Ishikawa (cell line): ENCODE measurements at regions not wholly inside any gene's neighbourhood (a gene's known extent, or its start where the extent isn't known, plus 50 kb on each side); places are given as distances from the start of the nearest gene placed in this dataset.

Experiments
- CEBPB ChIP-seq: IDR thresholded peaks from 2 replicates; pipeline ENCODE4 v1.6.1; 2012
- CREB1 ChIP-seq: IDR thresholded peaks from 2 replicates; pipeline ENCODE4 v1.6.1; 2012; ENCODE audit warnings: low read depth
- EGR1 ChIP-seq: IDR thresholded peaks from 2 replicates; pipeline ENCODE4 v1.6.1; 2012
- EP300 ChIP-seq: IDR thresholded peaks from 2 replicates; pipeline ENCODE4 v1.6.1; 2012; ENCODE audit warnings: borderline replicate concordance
- MAX ChIP-seq: IDR thresholded peaks from 2 replicates; pipeline ENCODE4 v1.6.1; 2012
- NFIC ChIP-seq: IDR thresholded peaks from 2 replicates; pipeline ENCODE4 v1.6.1; 2012
- TEAD4 ChIP-seq: IDR thresholded peaks from 2 replicates; pipeline ENCODE4 v1.6.1; 2012
- ZBTB7A ChIP-seq: IDR thresholded peaks from 2 replicates; pipeline ENCODE4 v1.6.1; 2012; ENCODE audit warnings: low read depth

GRCh38 chr7:110609336-110609735 lies 481.6 kb upstream of the LRRN3 start:
- TF ChIP-seq EP300 (no peak), NFIC (no peak)

GRCh38 chr7:110612680-110613079 lies 478.2 kb upstream of the LRRN3 start:
- TF ChIP-seq CEBPB, result no peak
- no peak for TF ChIP-seq EGR1
- TF ChIP-seq TEAD4, result no peak
- no peak for TF ChIP-seq EP300
- TF ChIP-seq CREB1, result no peak
- no peak for TF ChIP-seq MAX
- TF ChIP-seq ZBTB7A, result no peak
